ENCODE measurements at regions not wholly inside any gene's neighbourhood (a gene's known extent, or its start where the extent isn't known, plus 50 kb on each side); places are given as distances from the start of the nearest gene placed in this dataset.

GRCh38 chr2:8122520-8122919, 559.3 kb upstream of the ID2 start:
- TF ChIP-seq TEAD4 (IDR thresholded peaks at IDR 0.05), result no peak
- no peak for TF ChIP-seq RAD21 (IDR thresholded peaks at IDR 0.05; ENCODE audit: low read depth)
- no peak for TF ChIP-seq CEBPB (IDR thresholded peaks at IDR 0.05)
- TF ChIP-seq YY1 (IDR thresholded peaks at IDR 0.05; ENCODE audit: low read depth), result no peak
- no peak for TF ChIP-seq ZBTB7A (IDR thresholded peaks at IDR 0.05; ENCODE audit: low read depth)

GRCh38 chr2:8123464-8123863, 558.4 kb upstream of the ID2 start:
- TF ChIP-seq REST (IDR thresholded peaks at IDR 0.05; ENCODE audit: low read depth), result no peak
- TF ChIP-seq TAF1 (IDR thresholded peaks at IDR 0.05; ENCODE audit: low read depth), result no peak
- no peak for TF ChIP-seq EGR1 (IDR thresholded peaks at IDR 0.05)
- TF ChIP-seq CREB1 (IDR thresholded peaks at IDR 0.05; ENCODE audit: low read depth), result no peak
- TF ChIP-seq YY1 (IDR thresholded peaks at IDR 0.05; ENCODE audit: low read depth), result no peak
- TF ChIP-seq TEAD4 (IDR thresholded peaks at IDR 0.05), result no peak
- no peak for TF ChIP-seq FOXM1 (IDR thresholded peaks at IDR 0.05; ENCODE audit: borderline replicate concordance, low read depth)
- no peak for TF ChIP-seq CEBPB (IDR thresholded peaks at IDR 0.05)
- TF ChIP-seq RAD21 (IDR thresholded peaks at IDR 0.05; ENCODE audit: low read depth), result no peak
- TF ChIP-seq USF1 (IDR thresholded peaks at IDR 0.05), result no peak

- TF ChIP-seq EGR1 (IDR thresholded peaks at IDR 0.05) (no peak), RAD21 (IDR thresholded peaks at IDR 0.05; ENCODE audit: low read depth) (no peak), EP300 (IDR thresholded peaks at IDR 0.05; ENCODE audit: borderline replicate concordance) (no peak), TEAD4 (IDR thresholded peaks at IDR 0.05) (no peak)
Observed at GRCh38 chr2:8125741-8126711, 555.8 kb upstream of the ID2 start.

GRCh38 chr2:8126783-8127182, 555.1 kb upstream of the ID2 start:
- TF ChIP-seq REST (IDR thresholded peaks at IDR 0.05; ENCODE audit: low read depth) (no peak), RAD21 (IDR thresholded peaks at IDR 0.05; ENCODE audit: low read depth) (no peak), CEBPB (IDR thresholded peaks at IDR 0.05) (no peak), USF1 (IDR thresholded peaks at IDR 0.05) (no peak)

- TF ChIP-seq FOXM1 (IDR thresholded peaks at IDR 0.05; ENCODE audit: borderline replicate concordance, low read depth), result no peak
- no peak for TF ChIP-seq TEAD4 (IDR thresholded peaks at IDR 0.05)
- TF ChIP-seq EGR1 (IDR thresholded peaks at IDR 0.05), result no peak
- TF ChIP-seq TCF12 (IDR thresholded peaks at IDR 0.05; ENCODE audit: low read depth), result no peak
- no peak for TF ChIP-seq NFIC (IDR thresholded peaks at IDR 0.05)
- no peak for TF ChIP-seq RAD21 (IDR thresholded peaks at IDR 0.05; ENCODE audit: low read depth)
- TF ChIP-seq ZBTB7A (IDR thresholded peaks at IDR 0.05; ENCODE audit: low read depth), result no peak
- no peak for TF ChIP-seq CEBPB (IDR thresholded peaks at IDR 0.05)
- no peak for TF ChIP-seq CREB1 (IDR thresholded peaks at IDR 0.05; ENCODE audit: low read depth)
- TF ChIP-seq EP300 (IDR thresholded peaks at IDR 0.05; ENCODE audit: borderline replicate concordance), result no peak
Observed at GRCh38 chr2:8132351-8132831, 549.5 kb upstream of the ID2 start.

- TF ChIP-seq FOXM1 (IDR thresholded peaks at IDR 0.05; ENCODE audit: borderline replicate concordance, low read depth) (no peak), TAF1 (IDR thresholded peaks at IDR 0.05; ENCODE audit: low read depth) (no peak), USF1 (IDR thresholded peaks at IDR 0.05) (no peak), EP300 (IDR thresholded peaks at IDR 0.05; ENCODE audit: borderline replicate concordance) (no peak), TEAD4 (IDR thresholded peaks at IDR 0.05) (no peak), YY1 (IDR thresholded peaks at IDR 0.05; ENCODE audit: low read depth) (no peak), CREB1 (IDR thresholded peaks at IDR 0.05; ENCODE audit: low read depth) (no peak), EGR1 (IDR thresholded peaks at IDR 0.05) (no peak), MAX (IDR thresholded peaks at IDR 0.05) (no peak), TCF12 (IDR thresholded peaks at IDR 0.05; ENCODE audit: low read depth) (no peak), RAD21 (IDR thresholded peaks at IDR 0.05; ENCODE audit: low read depth) (no peak), NFIC (IDR thresholded peaks at IDR 0.05) (no peak), CEBPB (IDR thresholded peaks at IDR 0.05) (no peak), REST (IDR thresholded peaks at IDR 0.05; ENCODE audit: low read depth) (no peak)
Observed at GRCh38 chr2:8132879-8133278, 549.0 kb upstream of the ID2 start.
